Muscle of back (tissue), 3 donors: ENCODE measurements at regions not wholly inside any gene's neighbourhood (a gene's known extent, or its start where the extent isn't known, plus 50 kb on each side); places are given as distances from the start of the nearest gene placed in this dataset.

Source experiments
- DNase-seq, 3 donors: peaks; one replicate each; pipeline versions ENCODE4 v3.0.0 to v3.0.0-alpha.2; 2013

DNA sequence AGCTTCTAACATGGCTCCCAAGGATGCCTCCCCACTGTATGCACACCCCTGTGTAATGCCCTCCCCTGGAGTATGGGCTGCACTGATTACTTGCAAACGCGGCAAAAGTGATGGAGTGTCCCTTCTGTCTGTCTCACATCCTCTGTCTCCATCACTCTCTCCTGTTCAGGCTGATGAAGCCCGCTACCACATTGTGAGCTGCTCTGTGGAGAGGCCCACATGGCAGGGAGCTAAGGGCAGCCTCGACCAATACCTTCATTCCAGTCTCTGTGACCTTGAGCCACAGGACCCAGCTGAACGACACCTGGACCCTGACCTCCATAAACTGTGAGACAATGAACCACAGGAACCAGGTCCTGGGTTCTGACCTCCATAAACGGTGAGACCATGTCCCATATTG lies 154.1 kb upstream of the ETV3 start:
- no peak for DNase-seq

DNA sequence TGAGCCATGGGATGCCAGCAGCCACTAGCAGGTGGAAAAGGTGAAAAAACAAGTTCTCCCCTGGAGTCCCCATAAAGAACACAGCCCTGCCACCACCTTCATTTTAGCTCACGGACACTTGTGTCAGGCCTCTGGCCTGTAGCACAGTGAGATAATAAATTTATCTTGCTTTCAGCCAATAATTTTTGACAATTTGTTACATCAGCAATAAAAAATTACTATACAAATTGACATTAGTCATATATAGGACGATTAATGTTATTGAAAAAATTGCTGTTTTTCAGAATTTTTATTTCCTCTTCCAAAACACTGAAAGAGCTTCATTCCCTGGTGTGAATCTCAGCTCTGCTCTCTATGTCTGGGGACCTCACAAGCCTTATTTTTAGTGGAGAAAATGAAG lies 152.9 kb upstream of the ETV3 start:
- no peak for DNase-seq

DNA sequence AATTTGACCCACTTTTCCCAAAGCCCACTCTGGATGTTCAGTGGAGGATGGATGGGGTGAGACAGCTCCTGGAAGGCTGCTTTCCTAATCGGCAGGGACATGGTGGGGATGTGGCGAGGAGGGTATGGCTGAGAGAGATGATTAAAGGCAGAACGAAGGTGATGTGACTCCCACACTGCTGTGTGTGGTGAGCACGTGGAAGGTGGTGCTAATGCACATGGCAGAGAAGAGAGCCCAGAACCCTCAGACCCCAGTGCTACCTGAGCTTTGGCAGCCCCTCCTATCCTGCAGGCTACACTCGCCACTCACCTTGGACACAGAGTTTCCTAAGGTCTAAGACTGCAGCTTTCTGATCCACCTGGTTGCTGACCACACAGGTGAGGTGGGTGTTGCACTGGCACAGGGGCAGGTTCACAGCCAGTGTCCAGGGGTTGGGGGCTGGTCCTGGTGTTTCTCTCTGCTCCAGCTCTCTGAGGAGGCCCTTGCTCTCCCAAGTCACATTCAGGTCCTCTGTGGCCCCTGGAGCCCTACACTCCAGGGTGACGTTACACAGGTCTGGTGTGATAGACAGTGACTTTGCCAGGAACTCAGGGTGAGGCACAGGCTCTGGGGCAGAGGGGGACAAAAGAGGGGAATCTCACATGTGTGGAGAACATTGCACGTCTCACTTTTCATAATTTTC lies 151.4 kb upstream of the ETV3 start:
- no peak for DNase-seq

DNA sequence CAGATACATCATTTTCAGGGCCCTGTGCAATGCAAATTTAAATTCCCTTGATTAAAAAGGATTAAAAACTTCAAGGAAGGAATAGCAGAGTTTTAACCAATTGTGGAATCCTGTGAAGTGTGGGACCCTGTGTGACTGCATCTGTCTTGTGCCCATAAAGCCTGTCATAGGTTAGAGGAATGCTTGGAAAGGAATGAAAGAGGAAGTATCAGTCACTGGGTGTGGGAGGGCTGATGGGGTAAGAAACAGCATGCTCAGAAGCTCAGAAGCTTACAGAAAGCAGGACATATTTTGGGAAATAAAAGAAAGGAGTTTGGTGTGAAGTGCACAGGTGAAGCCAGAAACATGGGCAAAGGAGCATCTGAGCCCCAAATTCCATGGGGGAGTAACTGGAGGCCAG lies 150.8 kb upstream of the ETV3 start:
- no peak for DNase-seq

DNA sequence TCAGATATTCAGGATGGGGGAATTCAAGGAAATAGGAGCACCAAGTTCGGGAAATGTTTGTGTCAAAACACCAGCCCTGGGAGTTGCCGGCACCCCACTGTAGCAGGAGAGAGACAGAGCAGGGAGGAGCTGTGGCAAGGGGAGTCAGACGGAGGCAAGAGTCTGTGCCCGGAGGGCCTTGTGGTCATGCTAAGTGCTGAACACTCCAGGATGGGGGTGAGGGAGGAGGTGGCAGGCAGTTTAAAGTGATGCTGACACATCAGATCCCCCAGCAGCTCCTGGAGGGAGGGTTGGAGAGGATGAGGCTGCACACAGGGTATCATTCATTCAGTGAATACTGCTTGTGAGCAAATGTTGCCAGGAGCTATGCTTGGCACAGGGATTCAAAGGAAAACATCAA lies 150.3 kb upstream of the ETV3 start:
- DNase-seq, result no peak

DNA sequence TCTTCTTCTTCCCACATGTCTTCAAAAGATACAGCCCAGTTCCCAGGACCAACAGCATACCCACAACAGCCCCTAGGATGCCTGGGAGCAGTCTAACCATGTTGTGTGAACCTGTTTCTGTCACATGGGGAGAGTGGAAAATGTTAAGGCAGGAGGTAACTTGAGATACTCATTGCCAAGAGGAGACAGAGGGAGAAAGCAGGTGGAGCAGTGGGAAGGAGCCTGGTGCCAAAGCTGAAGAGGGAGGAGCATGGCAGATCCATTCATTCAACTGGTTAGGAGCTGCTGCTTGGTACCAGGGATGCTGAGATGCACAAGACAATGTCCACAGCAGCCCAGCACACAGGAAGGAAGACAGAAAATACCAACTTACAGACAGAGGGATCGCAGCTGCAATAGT lies 149.8 kb upstream of the ETV3 start:
- DNase-seq, result no peak

DNA sequence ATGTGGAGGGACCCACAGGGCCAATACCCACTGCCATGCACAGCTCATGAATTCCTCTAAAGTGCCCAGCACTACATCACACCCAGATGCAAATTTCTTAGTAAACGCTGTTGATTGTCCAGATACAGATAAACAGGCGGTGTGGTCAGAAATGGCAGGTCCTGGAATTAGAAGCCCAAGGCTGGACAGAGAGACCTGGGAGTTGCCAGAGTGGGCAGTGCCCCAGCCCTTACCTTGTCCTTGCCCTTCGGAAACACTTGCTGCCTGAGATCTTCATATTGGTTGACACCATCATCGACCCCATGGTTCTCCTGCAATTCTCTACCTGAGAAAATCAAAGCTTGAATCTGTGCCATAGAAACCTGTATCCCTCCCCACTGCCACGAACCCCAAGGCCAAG lies 149.3 kb upstream of the ETV3 start:
- no peak for DNase-seq

DNA sequence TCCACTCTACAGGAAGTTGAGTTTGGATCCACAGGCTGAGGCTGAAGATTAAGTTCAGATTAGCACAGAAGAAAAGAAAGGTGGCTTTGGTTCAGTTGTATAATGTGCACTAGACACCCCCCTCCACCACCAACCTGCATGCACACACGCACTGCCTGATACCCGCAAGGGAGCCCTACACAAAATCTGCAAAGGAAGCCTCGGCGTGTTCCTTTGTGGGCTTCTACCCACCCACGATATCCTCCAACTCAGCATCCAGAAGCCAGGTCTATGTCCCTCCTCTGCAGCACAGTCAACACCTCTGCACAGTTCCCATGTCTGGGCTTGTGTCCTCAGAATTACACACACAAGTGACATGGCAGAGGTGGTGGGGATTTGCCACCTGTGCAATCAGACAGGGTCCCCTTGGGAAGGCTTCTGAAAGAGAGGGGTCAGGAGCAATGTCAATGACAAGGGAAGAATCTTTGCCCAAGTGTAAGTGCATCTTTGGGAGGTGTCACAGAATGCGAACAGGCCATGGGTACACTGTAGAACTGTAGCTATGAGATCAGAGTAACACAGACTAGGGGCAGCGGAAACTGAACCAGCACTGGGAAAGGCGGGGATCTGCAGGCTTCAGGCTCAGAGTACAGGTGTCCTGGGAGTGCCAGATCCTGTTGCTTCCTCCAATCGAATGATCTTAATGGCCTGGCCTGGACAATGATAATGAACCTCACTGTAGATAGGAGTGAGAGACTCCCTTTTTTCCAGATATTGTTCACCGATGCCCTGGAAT lies 148.6 kb upstream of the ETV3 start:
- DNase-seq, result no peak

DNA sequence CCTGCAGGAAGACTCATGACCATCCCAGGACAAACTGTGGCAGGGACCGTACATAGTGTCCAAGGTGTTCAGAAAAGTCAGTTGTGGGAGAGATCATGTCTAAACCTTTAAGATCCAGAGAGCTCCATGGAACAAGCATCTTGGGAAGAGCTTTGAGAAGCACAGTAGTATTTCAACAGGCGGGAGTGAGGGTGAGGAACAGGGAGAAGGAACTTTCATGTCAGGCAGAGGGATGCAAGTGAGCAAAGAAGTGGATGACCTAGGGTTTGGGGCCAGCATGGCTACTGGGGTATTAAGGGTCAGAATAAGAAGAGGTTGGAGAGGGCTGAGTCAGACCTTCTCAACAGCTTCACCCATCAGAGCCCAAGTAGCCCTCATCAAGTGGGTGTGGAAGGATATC lies 147.9 kb upstream of the ETV3 start:
- no peak for DNase-seq

DNA sequence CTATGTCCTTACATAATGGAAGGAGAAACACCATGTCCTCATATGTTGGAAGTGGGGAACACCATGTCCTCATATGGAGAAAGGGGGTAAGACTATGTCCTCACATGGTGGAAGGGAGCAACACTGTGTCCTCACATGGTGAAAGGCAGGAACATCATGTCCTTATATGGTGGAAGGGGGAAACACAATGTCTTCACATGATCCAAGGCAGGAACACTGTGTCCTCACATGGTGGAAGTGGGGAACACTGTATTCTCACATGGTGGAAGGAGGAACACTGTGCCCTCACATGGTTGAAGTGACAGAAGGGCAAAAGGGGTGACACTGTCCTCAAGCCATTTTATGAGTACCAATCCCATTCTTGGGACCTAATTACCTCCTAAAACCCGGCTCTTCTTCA lies 146.3 kb upstream of the ETV3 start:
- DNase-seq, result no peak

DNA sequence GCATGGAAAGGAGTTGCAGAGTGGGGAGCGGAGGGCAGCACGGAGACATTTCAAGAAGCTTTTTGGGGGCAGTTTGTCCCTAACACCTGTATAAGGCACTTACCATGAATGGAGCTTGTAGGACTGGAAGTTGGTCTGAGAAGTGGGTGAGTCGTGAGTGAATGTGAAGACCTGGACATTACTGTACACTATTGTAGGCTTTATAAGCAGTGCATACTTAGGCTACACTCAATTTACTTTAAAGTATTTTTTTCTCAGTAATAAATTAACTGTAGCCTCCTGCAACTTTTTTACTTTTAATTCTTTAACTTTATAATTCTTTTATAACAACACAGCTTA lies 141.6 kb upstream of the ETV3 start:
- no peak for DNase-seq

DNA sequence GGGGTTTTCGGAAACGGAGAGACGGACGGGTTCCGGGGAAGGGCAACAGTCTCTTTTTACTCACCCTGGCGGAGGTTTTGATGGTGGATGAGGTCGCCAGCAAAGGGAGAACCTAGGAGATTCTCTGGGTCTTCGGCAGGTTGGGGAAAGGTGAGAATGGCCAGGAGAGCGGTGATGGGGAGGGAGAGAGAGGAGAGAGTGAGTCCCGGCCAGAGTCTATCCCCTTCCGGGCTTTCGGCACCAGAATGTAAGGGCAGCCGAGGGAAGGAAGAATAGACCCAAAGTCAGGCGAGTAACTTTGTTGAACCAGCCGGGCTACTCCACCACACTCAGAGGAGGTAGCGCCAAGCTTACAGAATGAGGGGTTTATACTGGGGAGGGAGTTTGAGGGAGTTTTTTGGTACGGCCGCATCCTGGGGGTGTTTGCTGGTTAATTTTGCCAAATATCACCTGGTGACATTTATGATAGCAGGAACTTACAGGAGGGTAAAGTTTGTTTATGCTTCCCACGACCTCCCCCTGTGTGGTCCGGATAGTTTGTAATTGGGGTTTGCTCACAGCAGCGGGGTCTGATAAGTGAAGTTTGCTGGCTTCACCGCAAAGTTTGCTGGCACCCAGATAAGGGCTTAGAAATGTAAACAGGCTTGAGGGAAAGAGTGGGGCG lies 141.1 kb upstream of the ETV3 start:
- DNase-seq, result no peak

DNA sequence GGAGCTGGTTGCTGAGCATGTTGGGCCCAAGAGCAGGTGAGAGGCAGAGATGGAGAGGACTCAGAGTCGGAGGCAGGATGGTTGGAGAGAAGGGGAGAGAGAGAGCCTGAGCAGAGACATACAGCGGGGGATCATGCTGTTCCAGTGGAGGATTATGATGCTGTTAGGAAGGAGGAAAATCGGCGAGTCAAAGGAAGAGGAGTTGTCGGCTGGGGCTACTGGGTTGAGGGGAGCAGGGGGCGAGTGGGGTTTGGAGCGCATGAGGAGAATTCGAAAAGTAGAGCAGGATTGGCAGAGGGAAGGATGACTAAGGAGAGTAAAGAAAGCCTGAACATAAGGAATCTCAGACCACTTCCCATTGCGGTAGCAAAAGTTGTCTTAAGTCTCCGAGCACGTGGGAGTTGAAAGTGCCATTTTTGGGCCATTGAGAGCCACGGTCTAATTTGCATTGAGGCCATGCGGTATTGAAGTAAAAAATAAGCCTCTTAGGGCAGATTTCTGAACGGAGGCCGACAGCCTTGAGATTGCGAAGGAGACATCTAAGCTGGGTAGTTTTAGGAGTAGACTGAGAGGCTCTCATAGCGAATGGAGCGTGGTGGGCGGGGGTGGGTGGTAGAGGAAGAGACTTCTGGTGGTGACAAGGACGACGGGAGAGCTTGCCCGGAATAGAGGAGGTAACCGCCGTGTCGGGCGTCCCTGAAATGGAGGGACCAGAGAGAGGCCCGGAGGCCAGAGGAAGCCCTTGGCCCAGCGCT lies 140.4 kb upstream of the ETV3 start:
- no peak for DNase-seq

DNA sequence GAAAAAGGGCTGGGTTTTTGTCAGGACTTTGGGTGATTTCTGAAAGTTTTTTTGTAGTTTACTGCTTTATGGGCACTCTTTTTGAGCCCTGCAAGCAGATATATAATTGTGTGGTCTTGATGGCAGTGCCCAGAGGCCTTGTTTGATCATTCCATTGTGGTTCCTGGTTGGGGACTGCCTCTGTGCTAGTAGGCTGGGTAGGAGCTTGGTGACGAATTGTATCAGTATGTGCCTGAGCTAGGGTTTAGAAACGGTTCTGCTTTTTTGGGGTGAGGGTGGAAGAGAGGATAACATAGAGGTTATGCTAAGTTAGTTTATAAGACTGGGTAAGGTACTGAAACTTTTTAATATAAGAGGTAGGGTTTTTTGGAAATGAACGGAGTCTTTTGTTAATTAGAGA lies 139.7 kb upstream of the ETV3 start:
- no peak for DNase-seq

DNA sequence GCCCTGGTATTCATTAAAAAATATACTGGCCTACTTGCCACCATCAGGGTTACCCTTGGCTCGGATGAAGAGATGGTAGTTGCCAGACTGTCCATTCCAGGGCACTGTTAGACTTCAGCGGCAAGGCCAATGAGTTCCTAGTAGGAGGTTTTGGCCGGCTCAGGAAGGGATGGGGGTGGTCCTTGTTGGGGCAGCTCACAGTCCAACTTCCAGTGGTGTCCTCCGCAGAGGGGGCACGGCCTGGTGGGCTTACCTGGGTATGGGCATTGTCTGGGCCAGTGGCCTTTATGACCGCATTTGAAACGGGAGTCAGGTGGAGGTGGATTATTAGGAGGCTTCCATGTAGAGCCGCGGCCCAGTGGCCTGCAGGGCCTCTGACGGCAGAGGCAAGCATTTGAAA lies 139.1 kb upstream of the ETV3 start:
- no peak for DNase-seq

DNA sequence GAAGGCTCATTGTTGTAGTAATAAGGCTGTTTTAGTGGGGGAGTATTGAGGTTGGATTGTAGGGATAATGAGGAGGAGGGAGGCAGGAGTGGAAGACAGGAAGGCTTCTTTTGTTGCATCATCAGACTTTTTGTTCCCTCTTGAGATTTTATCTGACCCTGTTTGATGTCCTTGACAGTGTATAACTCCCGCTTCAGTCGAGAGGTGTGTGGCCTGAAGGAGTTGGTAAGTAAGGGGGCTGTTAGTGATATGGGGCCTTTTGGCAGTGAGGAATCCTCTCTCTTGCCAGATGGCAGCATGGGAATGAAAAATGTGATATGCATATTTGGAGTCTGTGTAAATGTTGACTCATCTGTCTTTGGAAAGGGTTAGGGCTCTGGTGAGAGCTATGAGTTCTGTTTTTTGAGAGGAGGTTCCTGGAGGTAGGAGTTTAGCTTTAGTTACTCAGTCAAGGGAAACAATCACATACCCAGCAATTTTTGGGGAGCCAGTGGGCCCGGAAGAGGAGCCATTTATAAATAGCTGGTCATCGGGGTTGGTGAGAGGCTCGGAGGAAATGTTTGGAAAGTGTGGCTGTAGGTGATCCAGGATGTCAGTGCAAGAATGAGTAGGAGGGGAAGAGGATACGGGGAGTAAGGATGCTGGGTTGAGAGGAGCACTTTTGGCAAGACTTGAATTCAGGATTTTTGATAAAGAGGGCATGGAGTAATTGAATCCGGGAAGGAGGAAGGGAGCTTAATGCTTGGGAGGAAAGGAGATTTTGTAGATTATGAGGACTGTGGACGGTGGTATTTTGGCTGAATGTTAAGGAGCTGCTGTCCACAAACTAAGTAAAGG lies 136.7 kb upstream of the ETV3 start:
- peak in 2 of 3 donors; percentile 3 to 46 for DNase-seq

DNA sequence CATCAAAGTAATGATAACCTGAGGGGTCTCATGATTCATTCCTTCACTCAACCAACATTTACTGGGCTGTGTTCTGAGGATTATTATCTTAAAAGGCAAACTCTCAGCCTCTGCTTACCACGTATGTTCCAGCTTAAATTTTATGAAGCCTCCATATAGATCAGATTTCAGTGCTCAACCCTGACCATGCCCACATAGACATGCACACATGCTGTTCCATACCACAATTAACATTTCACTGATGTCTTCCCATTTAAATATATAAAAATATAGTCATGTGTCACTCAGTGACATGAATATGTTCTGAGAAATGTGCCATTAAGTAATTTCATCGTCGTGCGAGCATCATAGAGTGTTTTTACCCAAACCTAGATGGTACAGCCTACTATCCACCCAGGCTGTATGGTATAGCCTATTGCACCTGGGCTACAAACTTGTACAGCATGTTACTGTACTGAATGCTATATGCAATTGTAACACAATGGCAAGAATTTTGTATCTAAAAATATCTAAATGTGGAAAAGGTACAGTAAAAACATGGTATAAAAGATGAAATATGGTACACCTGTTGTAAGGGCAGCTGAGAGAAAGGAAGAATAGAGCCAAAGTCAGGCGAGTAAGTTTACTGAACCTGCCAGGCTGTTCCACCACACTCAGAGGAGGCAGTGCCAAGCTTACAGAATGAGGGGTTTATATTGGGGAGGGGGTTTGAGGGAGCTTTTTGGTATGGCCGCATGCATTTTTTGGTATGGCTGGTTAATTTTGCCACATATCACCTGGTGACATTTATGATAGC lies 134.7 kb upstream of the ETV3 start:
- DNase-seq, result no peak

DNA sequence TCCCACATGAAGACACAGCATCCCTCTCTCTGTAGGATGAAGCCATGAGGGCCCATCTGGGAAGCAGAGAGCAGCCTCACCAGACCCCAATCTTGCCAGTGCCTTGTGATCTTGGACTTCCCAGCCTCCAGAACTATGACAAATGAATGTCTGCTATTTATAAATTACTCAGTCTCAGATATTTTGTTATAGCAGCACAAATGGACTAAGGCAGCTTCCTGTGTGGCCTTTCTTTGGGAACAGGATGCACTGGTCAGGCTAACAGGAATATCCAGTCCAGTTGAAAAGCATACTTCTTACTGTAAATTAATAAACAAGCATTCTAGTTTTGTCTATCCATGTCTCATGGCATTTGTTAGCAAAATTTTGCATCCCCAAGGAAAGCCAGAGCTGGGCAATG lies 134.1 kb upstream of the ETV3 start:
- DNase-seq, result no peak

DNA sequence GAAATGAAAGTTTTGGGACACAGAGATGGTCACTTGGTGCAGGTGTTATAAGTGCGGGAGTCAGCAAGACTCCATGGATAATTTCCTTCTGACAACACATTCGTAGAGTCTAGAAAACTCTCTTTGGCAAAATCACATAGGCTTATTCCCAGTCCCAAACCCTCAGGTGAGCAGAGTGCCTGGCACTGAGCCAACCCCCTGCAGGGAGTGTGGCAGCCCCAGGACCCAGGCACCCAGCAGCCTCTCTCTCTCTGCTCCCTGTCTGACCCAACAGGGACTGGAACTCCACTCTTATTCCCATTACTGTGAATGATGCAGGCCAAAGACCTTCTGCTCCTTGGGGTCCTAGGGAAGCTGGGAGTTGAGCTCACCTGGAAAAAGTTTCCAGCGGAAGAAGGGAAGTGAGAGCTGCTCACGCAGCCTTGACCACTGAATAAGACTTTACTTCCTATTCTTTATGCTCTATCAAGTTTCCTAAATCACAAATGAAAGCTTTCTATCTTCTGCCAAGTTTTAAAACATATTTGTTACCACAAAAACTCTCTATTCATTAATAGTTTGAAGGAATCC lies 132.6 kb upstream of the ETV3 start:
- no peak for DNase-seq

DNA sequence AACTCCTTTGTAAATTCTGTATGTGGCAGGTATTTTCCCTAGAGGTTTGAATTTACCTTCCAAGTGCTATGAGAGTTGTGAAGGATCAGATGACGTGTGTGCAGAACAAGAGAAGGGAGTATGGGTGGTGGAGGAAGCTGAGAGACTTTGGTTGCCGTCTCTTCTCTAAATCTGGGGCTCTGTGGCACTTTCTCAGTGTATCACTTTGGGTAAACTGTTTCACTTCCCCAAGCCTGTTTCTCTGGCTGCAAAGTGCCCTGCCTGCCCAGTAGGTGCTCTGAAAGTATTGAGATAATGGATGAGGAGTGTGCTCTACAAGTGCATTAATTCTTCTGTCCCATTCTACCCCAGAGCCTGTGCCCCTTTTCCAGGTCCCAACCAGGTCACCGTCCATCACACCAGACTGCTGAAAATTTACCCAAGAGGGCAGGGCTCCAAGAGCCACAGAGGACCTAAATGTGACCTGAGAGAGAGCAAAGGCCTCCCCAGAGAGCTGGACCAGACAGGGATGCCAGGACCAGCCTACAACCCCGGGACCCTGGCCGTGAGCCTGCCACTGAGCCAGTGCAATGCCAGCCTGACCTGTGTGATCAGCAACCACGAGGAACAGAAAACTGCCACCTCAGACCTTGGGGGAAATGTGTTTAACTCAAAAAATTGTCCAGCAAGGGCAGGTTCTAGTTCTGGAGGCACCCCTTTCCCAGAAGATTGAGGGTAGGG lies 131.6 kb upstream of the ETV3 start:
- DNase-seq, result no peak
